NB4 (cell line): ENCODE measurements at regions not wholly inside any gene's neighbourhood (a gene's known extent, or its start where the extent isn't known, plus 50 kb on each side); places are given as distances from the start of the nearest gene placed in this dataset.

Experiments
- CTCF ChIP-seq: IDR thresholded peaks from one replicate; pipeline ENCODE4 v1.5.1; 2012; ENCODE audit warnings: low read depth, low read length
- MYC ChIP-seq: IDR thresholded peaks from 2 replicates; pipeline ENCODE4 v1.6.1; 2011; ENCODE audit warnings: low read depth, low read length
- POLR2A ChIP-seq: IDR thresholded peaks from 2 replicates; pipeline ENCODE4 v1.6.1; 2011; ENCODE audit warnings: mild to moderate bottlenecking; ENCODE audit not compliant: insufficient read length; ENCODE audit errors: extremely low read depth

- TF ChIP-seq CTCF (no peak), POLR2A (no peak), MYC (no peak)
Observed at GRCh38 chr16:17998996-17999395, 337.5 kb downstream of the NPIPA8 start.
